ENCODE measurements at regions not wholly inside any gene's neighbourhood (a gene's known extent, or its start where the extent isn't known, plus 50 kb on each side); places are given as distances from the start of the nearest gene placed in this dataset.

DNA sequence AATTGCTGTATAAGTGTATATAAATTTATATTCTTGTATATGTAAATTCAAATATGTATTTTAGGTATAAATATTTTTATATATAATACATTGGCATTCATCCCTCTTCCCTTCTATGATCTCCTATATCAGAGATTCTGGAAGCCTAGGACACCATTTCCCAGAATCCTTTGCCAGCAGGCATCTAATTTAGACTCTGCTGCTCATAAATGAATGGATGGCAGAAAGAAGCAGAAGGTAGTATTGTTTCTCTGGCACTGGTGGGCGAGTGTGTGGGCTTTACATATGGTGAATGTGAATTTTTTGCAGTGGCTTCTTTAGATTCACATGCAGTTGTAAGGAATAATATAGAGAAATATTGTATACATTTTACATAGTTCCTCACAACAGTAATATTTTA is 215.2 kb upstream of the THSD7B start:
- Histone ChIP-seq H3K36me3 (ENCODE audit: control insufficient read depth, insufficient read depth, low read length) (no peaks in the 10 kb centered on the region), H3K9ac (ENCODE audit: low read length) (no peak overlapping the region), H3K27me3 (ENCODE audit: control insufficient read depth, insufficient read depth, low read length) (no peaks in the 10 kb centered on the region), H3K9me3 (ENCODE audit: control insufficient read depth, low read length) (no peaks in the 10 kb centered on the region), H3K4me3 (ENCODE audit: low read length) (no peak overlapping the region), H3K4me1 (ENCODE audit: control insufficient read depth, insufficient read depth, low read length) (no peaks in the 10 kb centered on the region)

GRCh38 chr2:136539355-136539754 is 226.0 kb upstream of the THSD7B start:
- H3K4me1 ChIP-seq (ENCODE audit: control insufficient read depth, insufficient read depth, low read length) = no peaks in the 10 kb centered on the region
- no peak overlapping the region for H3K4me3 ChIP-seq (ENCODE audit: low read length)
- H3K9me3 ChIP-seq (ENCODE audit: control insufficient read depth, low read length) = no peaks in the 10 kb centered on the region
- no peak overlapping the region for H3K9ac ChIP-seq (ENCODE audit: low read length)
- H3K36me3 ChIP-seq (ENCODE audit: control insufficient read depth, insufficient read depth, low read length) = no peaks in the 10 kb centered on the region
- H3K27me3 ChIP-seq (ENCODE audit: control insufficient read depth, insufficient read depth, low read length) = no peaks in the 10 kb centered on the region

DNA sequence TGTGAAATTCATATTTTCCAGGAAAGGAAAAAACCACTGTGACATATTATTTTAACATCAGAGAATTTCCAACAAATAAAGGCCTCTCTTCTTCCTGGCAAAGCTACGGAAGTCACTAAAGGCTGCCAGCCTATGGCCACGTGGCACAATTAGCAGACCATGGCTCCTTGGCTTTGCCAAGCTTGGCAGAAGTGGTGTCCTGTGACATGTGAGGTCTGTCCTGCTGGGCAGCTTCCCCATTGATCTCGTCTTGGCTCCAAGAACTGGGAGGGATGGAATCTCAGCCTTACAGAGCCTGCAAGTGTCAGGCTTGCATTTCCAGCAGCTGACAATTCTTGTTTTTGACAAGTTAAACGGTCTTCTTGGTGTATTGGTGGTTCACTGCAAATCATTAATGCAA is 226.9 kb upstream of the THSD7B start:
- Histone ChIP-seq H3K27me3 (ENCODE audit: control insufficient read depth, insufficient read depth, low read length) (no peaks in the 10 kb centered on the region), H3K4me1 (ENCODE audit: control insufficient read depth, insufficient read depth, low read length) (no peaks in the 10 kb centered on the region), H3K9ac (ENCODE audit: low read length) (no peak overlapping the region), H3K4me3 (ENCODE audit: low read length) (no peak overlapping the region), H3K36me3 (ENCODE audit: control insufficient read depth, insufficient read depth, low read length) (no peaks in the 10 kb centered on the region), H3K9me3 (ENCODE audit: control insufficient read depth, low read length) (no peaks in the 10 kb centered on the region)

- no peaks in the 10 kb centered on the region for H3K27me3 ChIP-seq (ENCODE audit: control insufficient read depth, insufficient read depth, low read length)
- H3K9me3 ChIP-seq (ENCODE audit: control insufficient read depth, low read length) = no peaks in the 10 kb centered on the region
- no peaks in the 10 kb centered on the region for H3K4me1 ChIP-seq (ENCODE audit: control insufficient read depth, insufficient read depth, low read length)
- no peak overlapping the region for H3K9ac ChIP-seq (ENCODE audit: low read length)
- H3K4me3 ChIP-seq (ENCODE audit: low read length) = no peak overlapping the region
- no peaks in the 10 kb centered on the region for H3K36me3 ChIP-seq (ENCODE audit: control insufficient read depth, insufficient read depth, low read length)
Measured at GRCh38 chr2:136534811-136535210, 230.5 kb upstream of the THSD7B start.

DNA sequence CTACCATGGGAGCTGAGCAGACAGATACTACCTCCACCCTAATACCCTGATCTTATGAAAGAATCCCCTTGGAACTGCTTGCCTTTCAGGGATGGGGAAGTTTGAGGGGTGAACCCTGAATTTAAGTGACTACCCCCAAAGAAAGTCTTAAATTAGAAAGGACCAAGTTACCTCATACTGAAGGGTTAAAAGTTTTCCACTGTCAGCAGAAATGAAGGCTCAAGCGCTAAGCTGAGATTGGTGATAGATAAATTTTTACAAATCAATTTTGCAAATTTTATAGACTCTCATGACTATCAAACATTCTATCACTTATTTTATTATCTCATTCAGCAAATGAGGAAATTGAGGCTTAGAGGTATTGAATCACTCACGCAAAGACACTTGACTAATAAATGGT is 233.2 kb upstream of the THSD7B start:
- Histone ChIP-seq H3K9me3 (ENCODE audit: control insufficient read depth, low read length) (no peaks in the 10 kb centered on the region), H3K27me3 (ENCODE audit: control insufficient read depth, insufficient read depth, low read length) (no peaks in the 10 kb centered on the region), H3K9ac (ENCODE audit: low read length) (no peak overlapping the region), H3K4me1 (ENCODE audit: control insufficient read depth, insufficient read depth, low read length) (no peaks in the 10 kb centered on the region), H3K36me3 (ENCODE audit: control insufficient read depth, insufficient read depth, low read length) (no peaks in the 10 kb centered on the region), H3K4me3 (ENCODE audit: low read length) (no peak overlapping the region)

GRCh38 chr2:136531731-136532130 is 233.6 kb upstream of the THSD7B start:
- Histone ChIP-seq H3K9ac (ENCODE audit: low read length) (no peak overlapping the region), H3K9me3 (ENCODE audit: control insufficient read depth, low read length) (no peaks in the 10 kb centered on the region), H3K27me3 (ENCODE audit: control insufficient read depth, insufficient read depth, low read length) (no peaks in the 10 kb centered on the region), H3K4me1 (ENCODE audit: control insufficient read depth, insufficient read depth, low read length) (no peaks in the 10 kb centered on the region), H3K4me3 (ENCODE audit: low read length) (no peak overlapping the region), H3K36me3 (ENCODE audit: control insufficient read depth, insufficient read depth, low read length) (no peaks in the 10 kb centered on the region)

- Histone ChIP-seq H3K9ac (ENCODE audit: low read length) (no peak overlapping the region), H3K9me3 (ENCODE audit: control insufficient read depth, low read length) (no peaks in the 10 kb centered on the region), H3K4me3 (ENCODE audit: low read length) (no peak overlapping the region), H3K27me3 (ENCODE audit: control insufficient read depth, insufficient read depth, low read length) (no peaks in the 10 kb centered on the region), H3K4me1 (ENCODE audit: control insufficient read depth, insufficient read depth, low read length) (no peaks in the 10 kb centered on the region), H3K36me3 (ENCODE audit: control insufficient read depth, insufficient read depth, low read length) (no peaks in the 10 kb centered on the region)
Measured at GRCh38 chr2:136530146-136530545, 235.2 kb upstream of the THSD7B start.

DNA sequence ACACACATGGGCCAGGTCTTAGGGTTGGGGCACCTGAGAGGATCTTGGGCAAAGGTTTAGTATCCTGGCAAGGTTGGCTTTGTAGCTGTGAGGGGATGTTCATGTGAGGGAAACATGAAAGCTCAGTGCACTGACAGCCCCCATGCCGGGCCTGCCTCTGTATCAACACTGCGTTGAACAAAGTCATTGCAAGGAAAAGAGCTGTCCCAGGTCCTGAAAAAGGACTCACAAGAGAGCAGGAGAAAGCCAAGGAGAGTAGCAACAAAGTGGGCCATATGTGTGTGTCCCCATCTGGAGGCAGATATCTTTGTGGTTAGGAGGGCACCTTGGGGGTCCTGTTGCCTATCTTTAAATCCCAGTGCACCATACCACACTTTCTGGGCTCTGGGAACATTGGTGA is 237.8 kb upstream of the THSD7B start:
- no peaks in the 10 kb centered on the region for H3K4me1 ChIP-seq (ENCODE audit: control insufficient read depth, insufficient read depth, low read length)
- no peaks in the 10 kb centered on the region for H3K36me3 ChIP-seq (ENCODE audit: control insufficient read depth, insufficient read depth, low read length)
- no peak overlapping the region for H3K9ac ChIP-seq (ENCODE audit: low read length)
- no peaks in the 10 kb centered on the region for H3K27me3 ChIP-seq (ENCODE audit: control insufficient read depth, insufficient read depth, low read length)
- no peak overlapping the region for H3K4me3 ChIP-seq (ENCODE audit: low read length)
- no peaks in the 10 kb centered on the region for H3K9me3 ChIP-seq (ENCODE audit: control insufficient read depth, low read length)

DNA sequence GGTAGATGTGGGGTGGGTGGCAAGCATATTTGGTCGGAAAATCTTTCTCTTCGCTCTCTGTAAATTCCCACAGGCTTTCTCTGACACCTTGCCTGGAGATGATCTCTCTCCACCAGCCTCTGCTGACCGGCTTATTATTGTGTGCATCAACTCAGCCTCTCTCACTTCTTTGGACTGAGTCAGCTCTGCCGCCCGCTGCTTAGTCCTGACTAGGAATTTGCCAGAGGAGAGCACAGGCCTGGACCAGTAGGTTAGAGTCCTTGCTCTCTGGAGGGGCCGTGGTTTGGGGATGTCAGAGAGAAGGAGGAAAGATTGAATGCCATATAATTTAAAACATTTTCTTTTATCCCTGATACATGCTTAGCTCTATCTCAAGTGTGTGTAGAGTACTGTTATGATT is 242.6 kb upstream of the THSD7B start:
- Histone ChIP-seq H3K4me1 (ENCODE audit: control insufficient read depth, insufficient read depth, low read length) (no peaks in the 10 kb centered on the region), H3K36me3 (ENCODE audit: control insufficient read depth, insufficient read depth, low read length) (no peaks in the 10 kb centered on the region), H3K9me3 (ENCODE audit: control insufficient read depth, low read length) (no peaks in the 10 kb centered on the region), H3K27me3 (ENCODE audit: control insufficient read depth, insufficient read depth, low read length) (no peaks in the 10 kb centered on the region), H3K4me3 (ENCODE audit: low read length) (no peak overlapping the region), H3K9ac (ENCODE audit: low read length) (no peak overlapping the region)

- H3K36me3 ChIP-seq (ENCODE audit: control insufficient read depth, insufficient read depth, low read length) = no peaks in the 10 kb centered on the region
- H3K4me1 ChIP-seq (ENCODE audit: control insufficient read depth, insufficient read depth, low read length) = no peaks in the 10 kb centered on the region
- H3K9me3 ChIP-seq (ENCODE audit: control insufficient read depth, low read length) = no peaks in the 10 kb centered on the region
- H3K4me3 ChIP-seq (ENCODE audit: low read length) = no peak overlapping the region
- no peak overlapping the region for H3K9ac ChIP-seq (ENCODE audit: low read length)
- H3K27me3 ChIP-seq (ENCODE audit: control insufficient read depth, insufficient read depth, low read length) = no peaks in the 10 kb centered on the region
Measured at GRCh38 chr2:136517716-136518115, 247.6 kb upstream of the THSD7B start.

DNA sequence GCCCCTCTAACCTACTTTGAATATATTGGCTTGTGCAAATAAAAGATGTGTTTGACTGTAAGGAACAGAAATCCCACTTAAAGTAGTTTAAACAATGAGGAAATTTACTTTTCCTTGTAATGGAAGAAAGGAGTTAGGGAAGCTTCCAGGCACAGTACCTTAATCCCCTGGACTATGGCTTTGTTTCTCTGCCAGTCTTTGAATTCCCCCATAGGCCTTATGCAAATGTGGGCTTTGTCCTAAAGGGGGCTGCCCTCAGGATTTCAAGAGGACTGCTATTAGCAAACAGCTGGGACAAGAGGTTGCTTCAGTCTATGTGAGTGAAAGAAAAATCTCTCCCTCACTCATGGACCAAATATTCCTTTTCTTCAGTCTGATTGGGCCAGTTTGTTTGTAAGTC is 255.1 kb upstream of the THSD7B start:
- H3K9me3 ChIP-seq (ENCODE audit: control insufficient read depth, low read length) = no peaks in the 10 kb centered on the region

DNA sequence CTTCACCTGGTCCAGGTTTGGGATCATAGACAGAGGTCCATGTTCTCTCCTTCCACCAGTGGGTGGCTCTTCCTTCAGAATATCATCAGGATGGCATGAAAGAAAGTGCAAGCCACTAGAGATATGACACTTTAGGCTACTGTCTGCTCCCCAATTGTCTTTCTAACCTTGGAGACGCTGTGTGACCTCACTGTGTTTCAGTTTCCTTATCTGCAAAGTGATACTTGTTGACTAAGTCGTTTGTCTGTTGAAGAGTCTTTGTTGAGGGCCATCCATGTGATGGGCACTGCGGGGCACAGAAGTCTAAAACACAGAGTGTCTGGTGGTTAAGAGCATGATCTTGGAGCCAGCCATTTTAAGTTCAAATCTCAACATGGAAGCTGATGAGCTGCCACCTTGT is 259.9 kb upstream of the THSD7B start:
- no peaks in the 10 kb centered on the region for H3K36me3 ChIP-seq (ENCODE audit: control insufficient read depth, insufficient read depth, low read length)
- no peak overlapping the region for H3K4me3 ChIP-seq (ENCODE audit: low read length)
- H3K9ac ChIP-seq (ENCODE audit: low read length) = no peak overlapping the region
- no peaks in the 10 kb centered on the region for H3K9me3 ChIP-seq (ENCODE audit: control insufficient read depth, low read length)
- no peaks in the 10 kb centered on the region for H3K27me3 ChIP-seq (ENCODE audit: control insufficient read depth, insufficient read depth, low read length)
- H3K4me1 ChIP-seq (ENCODE audit: control insufficient read depth, insufficient read depth, low read length) = no peaks in the 10 kb centered on the region

More for the DNA sequence above, 255.1 kb upstream of the THSD7B start:
- Histone ChIP-seq H3K4me3 (ENCODE audit: low read length) (no peak overlapping the region), H3K4me1 (ENCODE audit: control insufficient read depth, insufficient read depth, low read length) (no peaks in the 10 kb centered on the region), H3K27me3 (ENCODE audit: control insufficient read depth, insufficient read depth, low read length) (no peaks in the 10 kb centered on the region), H3K36me3 (ENCODE audit: control insufficient read depth, insufficient read depth, low read length) (no peaks in the 10 kb centered on the region), H3K9ac (ENCODE audit: low read length) (no peak overlapping the region)

DNA sequence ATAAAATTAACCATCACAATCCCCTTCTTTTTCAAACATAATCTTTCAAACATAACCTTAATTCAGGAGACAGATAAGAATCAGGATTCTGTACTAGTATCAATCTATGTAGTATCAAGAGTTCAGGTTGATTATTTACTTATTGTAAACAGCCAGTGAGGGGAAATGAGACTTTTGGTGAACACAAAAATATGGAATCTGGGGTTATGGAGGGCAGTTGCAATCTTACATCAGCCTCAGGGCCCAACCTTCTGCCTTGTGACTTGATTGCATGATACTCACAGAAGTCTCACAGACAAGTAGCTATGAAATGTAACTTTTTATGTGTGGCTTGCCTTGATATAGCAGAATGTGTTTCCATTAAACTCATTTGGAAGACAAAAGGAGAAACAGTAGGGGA is 262.7 kb upstream of the THSD7B start:
- Histone ChIP-seq H3K9me3 (ENCODE audit: control insufficient read depth, low read length) (no peaks in the 10 kb centered on the region), H3K4me3 (ENCODE audit: low read length) (no peak overlapping the region), H3K27me3 (ENCODE audit: control insufficient read depth, insufficient read depth, low read length) (no peaks in the 10 kb centered on the region), H3K4me1 (ENCODE audit: control insufficient read depth, insufficient read depth, low read length) (no peaks in the 10 kb centered on the region), H3K9ac (ENCODE audit: low read length) (no peak overlapping the region), H3K36me3 (ENCODE audit: control insufficient read depth, insufficient read depth, low read length) (no peaks in the 10 kb centered on the region)
